ENCODE measurements at regions not wholly inside any gene's neighbourhood (a gene's known extent, or its start where the extent isn't known, plus 50 kb on each side); places are given as distances from the start of the nearest gene placed in this dataset.

- TF ChIP-seq CTCF (IDR thresholded peaks at IDR 0.05; ENCODE audit: low read depth, low read length) (no peak), EZH2phosphoT487 (IDR thresholded peaks at IDR 0.05; ENCODE audit: low read depth) (no peak)
Observed at GRCh38 chr14:32007755-32008362, 69.2 kb upstream of the ARHGAP5 start.

All from OCI-LY3 (cell line).